Trophoblast cell (in vitro differentiated cells and primary cell): ENCODE measurements at regions not wholly inside any gene's neighbourhood (a gene's known extent, or its start where the extent isn't known, plus 50 kb on each side); places are given as distances from the start of the nearest gene placed in this dataset.

Experiments
- DNase-seq, 2 donors: peaks; one replicate each; pipeline ENCODE4 v3.0.0-alpha.2; 2016
- H2AFZ ChIP-seq: 2 replicates; pipeline ENCODE4 v1.6.1; 2013; ENCODE audit warnings: low read length, moderate library complexity, mild to moderate bottlenecking; ENCODE audit not compliant: insufficient read depth, poor library complexity
- H2AK5ac ChIP-seq: 2 replicates; pipeline ENCODE4 v1.6.1; 2013; ENCODE audit warnings: mild to moderate bottlenecking, low read length
- H2BK120ac ChIP-seq: 2 replicates; pipeline ENCODE4 v1.6.1; 2013; ENCODE audit warnings: low read length, mild to moderate bottlenecking, moderate library complexity; ENCODE audit not compliant: insufficient read depth, poor library complexity
- H2BK12ac ChIP-seq: 2 replicates; pipeline ENCODE4 v1.6.1; 2013; ENCODE audit warnings: mild to moderate bottlenecking, low read length, moderate library complexity
- H2BK5ac ChIP-seq: 2 replicates; pipeline ENCODE4 v1.6.1; 2013; ENCODE audit warnings: low read length, low read depth, moderate library complexity, mild to moderate bottlenecking; ENCODE audit not compliant: poor library complexity
- H3K14ac ChIP-seq: 2 replicates; pipeline ENCODE4 v1.6.1; 2013; ENCODE audit warnings: mild to moderate bottlenecking, low read length
- H3K18ac ChIP-seq: 2 replicates; pipeline ENCODE4 v1.6.1; 2013; ENCODE audit warnings: mild to moderate bottlenecking, low read length
- H3K23ac ChIP-seq: 2 replicates; pipeline ENCODE4 v1.6.1; 2013; ENCODE audit warnings: low read length
- H3K27ac ChIP-seq: 2 replicates; pipeline ENCODE4 v1.5.1; 2013; ENCODE audit warnings: low read depth, mild to moderate bottlenecking, inconsistent platforms, low read length, moderate library complexity
- H3K27me3 ChIP-seq: 2 replicates; pipeline ENCODE4 v1.6.1; 2013; ENCODE audit warnings: inconsistent platforms, mild to moderate bottlenecking, low read length, moderate library complexity; ENCODE audit not compliant: insufficient read depth
- H3K36me3 ChIP-seq, 2 experiments: 1 replicate in 1 of 2; 2 replicates in 1 of 2; pipeline ENCODE4 v1.6.1; 2013; ENCODE audit warnings: low read length in 2 of 2, mild to moderate bottlenecking in 2 of 2, moderate library complexity in 1 of 2; ENCODE audit not compliant: insufficient read depth in 2 of 2, control insufficient read depth in 1 of 2
- H3K4ac ChIP-seq: 2 replicates; pipeline ENCODE4 v1.6.1; 2013; ENCODE audit warnings: low read depth, mild to moderate bottlenecking, low read length, moderate library complexity
- H3K4me1 ChIP-seq, 2 experiments: 1 replicate in 1 of 2; 2 replicates in 1 of 2; pipeline ENCODE4 v1.6.1; 2013; ENCODE audit warnings: low read length in 2 of 2, mild to moderate bottlenecking in 2 of 2, moderate library complexity in 1 of 2; ENCODE audit not compliant: insufficient read depth in 2 of 2, control insufficient read depth in 1 of 2
- H3K4me2 ChIP-seq: 2 replicates; pipeline ENCODE4 v1.6.1; 2013; ENCODE audit warnings: inconsistent platforms, mild to moderate bottlenecking, low read length, moderate library complexity
- H3K4me3 ChIP-seq: 2 replicates; pipeline ENCODE4 v1.5.1; 2013; ENCODE audit warnings: mild to moderate bottlenecking, low read depth, low read length, inconsistent platforms
- H3K79me1 ChIP-seq: one replicate; pipeline ENCODE4 v1.6.1; 2013; ENCODE audit warnings: low read length
- H3K79me2 ChIP-seq: 2 replicates; pipeline ENCODE4 v1.6.1; 2013; ENCODE audit warnings: low read length, mild to moderate bottlenecking; ENCODE audit not compliant: control insufficient read depth, insufficient read depth, poor library complexity
- H3K9ac ChIP-seq: 2 replicates; pipeline ENCODE4 v1.6.1; 2013; ENCODE audit warnings: mild to moderate bottlenecking, low read length
- H3K9me3 ChIP-seq: 2 replicates; pipeline ENCODE4 v1.6.1; 2013; ENCODE audit warnings: low read depth, mild to moderate bottlenecking, control low read depth, inconsistent platforms, low read length; ENCODE audit not compliant: insufficient read depth
- H4K12ac ChIP-seq: 2 replicates; pipeline ENCODE4 v1.6.1; 2013; ENCODE audit warnings: low read depth, mild to moderate bottlenecking, low read length, moderate library complexity
- H4K8ac ChIP-seq: 2 replicates; pipeline ENCODE4 v1.6.1; 2013; ENCODE audit warnings: low read depth, mild to moderate bottlenecking, low read length, moderate library complexity
- H4K91ac ChIP-seq: one replicate; pipeline ENCODE4 v1.6.1; 2013; ENCODE audit warnings: low read depth, mild to moderate bottlenecking, low read length, moderate library complexity
- WGBS: extraction: QIAGEN DNeasy Blood & Tissue Kit; methylation state at CpG from one replicate; pipeline ENCODE4 v1.1.7; 2013; ENCODE audit warnings: missing lambda C conversion rate; ENCODE audit not compliant: insufficient read length, insufficient coverage; ENCODE audit errors: extremely low coverage; 5-methylcytosine and 5-hydroxymethylcytosine counted together

DNA sequence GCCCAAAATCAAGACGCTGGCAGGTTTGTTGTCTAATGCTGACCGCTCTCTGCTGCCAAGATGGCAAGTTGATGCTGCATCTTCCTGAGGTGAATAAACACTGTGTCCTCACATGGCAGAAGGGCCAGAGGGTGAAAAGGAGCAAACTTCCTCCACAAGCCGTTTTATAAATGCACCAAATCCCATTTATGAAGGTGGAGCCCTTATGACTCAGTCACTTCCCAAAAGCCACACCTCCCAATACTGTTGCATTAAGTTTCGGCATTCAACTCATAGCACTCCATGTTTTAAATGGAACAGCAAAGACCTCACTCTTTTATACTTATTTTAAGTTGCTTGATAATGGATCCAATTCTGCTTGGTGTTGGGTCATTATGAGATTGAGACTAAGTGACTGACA is 316.6 kb downstream of the RFPL4B start:
- H2BK5ac ChIP-seq, result no peak overlapping the region
- H4K12ac ChIP-seq, result no peak overlapping the region
- no peaks in the 10 kb centered on the region for H3K27me3 ChIP-seq
- no peak overlapping the region for H3K27ac ChIP-seq
- H2BK12ac ChIP-seq, result no peak overlapping the region
- H2BK120ac ChIP-seq, result no peak overlapping the region
- H3K4me3 ChIP-seq, result no peak overlapping the region
- no peak overlapping the region for H4K91ac ChIP-seq
- H3K9ac ChIP-seq, result no peak overlapping the region
- H3K4me1 ChIP-seq, result peaks cover 2 to 3% of the 10 kb centered on the region in 2 experiments
- H3K4ac ChIP-seq, result no peak overlapping the region
- peaks cover 3% of the 10 kb centered on the region for H3K9me3 ChIP-seq
- no peak overlapping the region for H3K23ac ChIP-seq
- H4K8ac ChIP-seq, result no peak overlapping the region
- H3K18ac ChIP-seq, result no peak overlapping the region
- no peak for DNase-seq
- H2AFZ ChIP-seq, result no peak overlapping the region
- H3K14ac ChIP-seq, result no peak overlapping the region
- H3K36me3 ChIP-seq, result no peaks in the 10 kb centered on the region
- H3K4me2 ChIP-seq, result no peak overlapping the region
- no peak overlapping the region for H2AK5ac ChIP-seq
- WGBS, result no CpG with 5 or more reads among the region's 4 CpGs
- H3K79me2 ChIP-seq, result no peaks in the 10 kb centered on the region
- H3K79me1 ChIP-seq, result no peaks in the 10 kb centered on the region

DNA sequence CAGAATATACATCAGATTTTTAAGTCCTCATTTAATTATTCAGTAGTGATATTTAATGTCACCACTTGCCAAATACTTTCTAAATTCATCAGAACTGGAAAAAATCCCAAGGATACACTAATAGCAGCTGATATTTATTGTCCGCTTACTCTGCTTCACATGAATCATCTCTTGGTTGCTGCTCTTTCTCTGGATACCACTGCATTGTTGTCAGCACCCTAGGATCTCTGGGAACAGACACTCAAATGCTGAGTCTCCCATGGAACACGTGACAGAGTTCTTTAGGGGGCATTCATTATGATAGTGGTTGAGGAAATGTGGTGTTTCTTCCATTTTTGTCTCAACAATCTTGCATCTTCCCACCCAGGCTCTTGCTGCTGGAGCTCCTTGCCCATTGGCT is 318.0 kb downstream of the RFPL4B start:
- Histone ChIP-seq H3K79me2 (no peaks in the 10 kb centered on the region), H3K79me1 (no peaks in the 10 kb centered on the region), H2AFZ (no peak overlapping the region), H4K8ac (no peak overlapping the region), H4K12ac (no peak overlapping the region), H3K14ac (no peak overlapping the region), H2BK120ac (no peak overlapping the region), H3K9me3 (peaks cover 3% of the 10 kb centered on the region), H3K9ac (no peak overlapping the region), H4K91ac (no peak overlapping the region), H3K36me3 (no peaks in the 10 kb centered on the region), H2BK12ac (no peak overlapping the region), H3K4me1 (peaks cover 2 to 3% of the 10 kb centered on the region in 2 experiments), H3K27ac (no peak overlapping the region), H3K4me2 (no peak overlapping the region), H2AK5ac (no peak overlapping the region), H3K4me3 (no peak overlapping the region), H3K27me3 (no peaks in the 10 kb centered on the region), H3K18ac (no peak overlapping the region), H3K23ac (no peak overlapping the region), H3K4ac (no peak overlapping the region), H2BK5ac (no peak overlapping the region)
- DNase-seq, result no peak
- WGBS, result no CpG with 5 or more reads among the region's 2 CpGs

DNA sequence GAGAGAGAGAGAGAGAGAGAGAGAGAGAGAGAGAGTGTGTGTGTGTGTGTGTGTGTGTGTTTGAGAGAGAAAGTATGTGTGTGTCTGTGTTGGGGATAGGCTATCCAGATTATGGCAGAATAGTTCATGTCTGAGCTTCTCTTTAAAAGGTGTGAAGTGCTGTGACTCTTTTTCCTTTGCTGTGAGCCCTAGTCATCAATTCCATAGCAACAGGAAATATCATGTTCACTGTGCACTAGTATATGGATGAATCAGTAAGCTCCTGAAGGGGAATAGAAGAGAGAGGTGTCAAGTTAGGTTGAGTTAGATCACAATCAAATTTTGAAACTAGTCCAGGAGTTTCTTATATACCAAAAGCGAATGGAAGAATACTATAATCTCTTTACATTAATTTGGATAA is 318.7 kb downstream of the RFPL4B start:
- no CpG with 5 or more reads among the region's 1 CpG for WGBS
- Histone ChIP-seq H3K79me2 (no peaks in the 10 kb centered on the region), H4K12ac (no peak overlapping the region), H3K4me3 (no peak overlapping the region), H3K4me1 (no peaks in the 10 kb centered on the region), H3K27ac (no peak overlapping the region), H3K36me3 (no peaks in the 10 kb centered on the region), H3K9me3 (peaks cover 3% of the 10 kb centered on the region), H2AFZ (no peak overlapping the region), H2BK12ac (no peak overlapping the region), H3K79me1 (no peaks in the 10 kb centered on the region), H3K4me2 (no peak overlapping the region), H2BK120ac (no peak overlapping the region), H4K91ac (no peak overlapping the region), H3K18ac (no peak overlapping the region), H2BK5ac (no peak overlapping the region), H3K27me3 (no peaks in the 10 kb centered on the region), H3K14ac (no peak overlapping the region), H3K4ac (no peak overlapping the region), H3K9ac (no peak overlapping the region), H2AK5ac (no peak overlapping the region), H3K23ac (no peak overlapping the region), H4K8ac (no peak overlapping the region)
- DNase-seq, result no peak

DNA sequence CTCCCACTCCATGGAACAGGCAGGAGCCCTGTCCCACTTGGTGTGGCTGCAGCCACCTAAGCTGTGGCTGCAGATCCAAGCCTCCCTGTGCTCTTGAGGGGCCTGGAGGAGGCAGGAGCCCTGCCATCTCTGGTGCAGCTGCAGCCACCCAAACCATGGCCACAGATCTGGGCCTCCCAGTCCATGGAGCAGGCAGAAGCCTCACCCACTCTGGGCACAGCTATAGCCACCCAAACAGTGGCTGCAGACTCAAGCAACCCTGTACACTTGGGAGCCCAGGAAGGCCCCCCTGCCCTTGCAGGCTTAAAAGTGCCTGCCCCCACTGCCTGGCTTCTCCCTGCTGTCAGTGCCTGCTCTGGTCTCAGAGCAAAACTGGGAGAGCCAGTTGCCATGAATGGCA is 320.3 kb downstream of the RFPL4B start:
- no peaks in the 10 kb centered on the region for H3K79me2 ChIP-seq
- H4K8ac ChIP-seq, result no peak overlapping the region
- H3K4me3 ChIP-seq, result no peak overlapping the region
- no peak overlapping the region for H3K14ac ChIP-seq
- peaks cover 3% of the 10 kb centered on the region for H3K9me3 ChIP-seq
- no peak overlapping the region for H3K23ac ChIP-seq
- H3K27ac ChIP-seq, result no peak overlapping the region
- H3K79me1 ChIP-seq, result no peaks in the 10 kb centered on the region
- H3K36me3 ChIP-seq, result no peaks in the 10 kb centered on the region
- H3K4me1 ChIP-seq, result no peaks in the 10 kb centered on the region
- H2BK12ac ChIP-seq, result no peak overlapping the region
- H3K4me2 ChIP-seq, result no peak overlapping the region
- H3K27me3 ChIP-seq, result no peaks in the 10 kb centered on the region
- no peak overlapping the region for H4K91ac ChIP-seq
- H3K9ac ChIP-seq, result no peak overlapping the region
- H3K18ac ChIP-seq, result no peak overlapping the region
- no peak overlapping the region for H2AK5ac ChIP-seq
- H3K4ac ChIP-seq, result no peak overlapping the region
- H2AFZ ChIP-seq, result no peak overlapping the region
- no peak overlapping the region for H2BK5ac ChIP-seq
- H2BK120ac ChIP-seq, result no peak overlapping the region
- no peak overlapping the region for H4K12ac ChIP-seq
- no peak for DNase-seq

DNA sequence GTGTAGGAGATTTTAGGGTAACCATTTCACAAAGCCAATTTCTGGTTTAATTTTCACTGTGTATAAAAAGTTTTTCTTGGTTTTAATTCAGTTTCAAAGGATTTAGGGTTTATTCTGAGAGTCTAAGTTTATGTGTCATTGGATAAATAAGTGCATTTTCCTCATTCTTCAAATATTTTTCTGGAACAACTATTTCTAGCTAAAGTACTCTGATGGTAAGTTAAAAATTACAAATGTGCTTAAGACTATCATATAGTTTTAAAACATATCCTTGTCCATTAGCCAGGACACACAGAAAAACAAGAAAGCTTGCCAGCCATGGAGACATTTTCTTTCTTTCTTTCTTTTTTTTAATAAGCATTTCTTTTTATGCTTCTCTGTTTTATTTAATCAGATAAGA is 333.0 kb downstream of the RFPL4B start:
- no peaks in the 10 kb centered on the region for H3K9me3 ChIP-seq
- H3K4me2 ChIP-seq, result no peak overlapping the region
- H3K9ac ChIP-seq, result no peak overlapping the region
- H2AFZ ChIP-seq, result no peak overlapping the region
- no peak overlapping the region for H3K14ac ChIP-seq
- H2BK120ac ChIP-seq, result no peak overlapping the region
- H2BK5ac ChIP-seq, result no peak overlapping the region
- H3K4me1 ChIP-seq, result no peaks in the 10 kb centered on the region
- no peak overlapping the region for H4K12ac ChIP-seq
- H3K36me3 ChIP-seq, result no peaks in the 10 kb centered on the region
- no peak for DNase-seq
- H3K27me3 ChIP-seq, result no peaks in the 10 kb centered on the region
- H3K79me1 ChIP-seq, result no peaks in the 10 kb centered on the region
- H3K23ac ChIP-seq, result no peak overlapping the region
- no peak overlapping the region for H3K18ac ChIP-seq
- H3K27ac ChIP-seq, result no peak overlapping the region
- H3K4ac ChIP-seq, result no peak overlapping the region
- no peak overlapping the region for H2AK5ac ChIP-seq
- no peak overlapping the region for H3K4me3 ChIP-seq
- H3K79me2 ChIP-seq, result no peaks in the 10 kb centered on the region
- no peak overlapping the region for H4K91ac ChIP-seq
- H2BK12ac ChIP-seq, result no peak overlapping the region
- H4K8ac ChIP-seq, result no peak overlapping the region
